HepG2 (cell line): ENCODE measurements at regions not wholly inside any gene's neighbourhood (a gene's known extent, or its start where the extent isn't known, plus 50 kb on each side); places are given as distances from the start of the nearest gene placed in this dataset.

Experiments used
- ATAC-seq: fragments of 200-7000 bp; cut with Tn5 transposase; 3 replicates; pipeline ENCODE4 v1.9.1; 2020; ENCODE audit warnings: mild to moderate bottlenecking, moderate library complexity
- BruUV-seq: library from RNA; stranded (reverse); fragments of 400-500 nt; replicated peaks from 2 replicates; lab custom pipeline; 2021; lab: Mats Ljungman, UMichigan
- CTCF ChIA-PET: fragments of 300-600 bp; formaldehyde crosslinking; extraction: SDS; loops from one replicate; lab custom pipeline; 2021; ENCODE audit warnings: low total read pairs, inconsistent platforms, low intra/inter-chr PET ratio; lab: Yijun Ruan, JAX
- POLR2A ChIA-PET: fragments of 350-600 bp; sonication (Branson Sonifier 250); formaldehyde crosslinking; loops from one replicate; lab custom pipeline; 2020; ENCODE audit warnings: antibody characterized with exemption, inconsistent platforms; lab: Yijun Ruan, JAX
- DNase-seq: peaks from one replicate; pipeline ENCODE4 v3.0.0-alpha.2; 2015; ENCODE audit warnings: low spot score
- FAIRE-seq: peaks from 3 replicates; lab custom pipeline; 2011; peaks lifted over from hg19 to GRCh38; lab: Jason Lieb, UNC
- H2AFZ ChIP-seq: one replicate; pipeline ENCODE4 v1.6.1; 2011; ENCODE audit warnings: low read length, inconsistent platforms
- H3K27ac ChIP-seq: fragments of 300-600 bp; 3 replicates; pipeline ENCODE4 v1.8.0; 2011; ENCODE audit warnings: mixed run types, mild to moderate bottlenecking, mixed read lengths, low read length, inconsistent platforms; ENCODE audit not compliant: insufficient read depth; ENCODE audit errors: extremely low read length
- H3K27me3 ChIP-seq, 2 experiments: fragments of 200-600 bp in 1 of 2; 2 replicates in 1 of 2; 3 replicates in 1 of 2; pipeline versions ENCODE4 v1.6.0 to v1.8.0; 2011; ENCODE audit warnings: low read length in 2 of 2, mild to moderate bottlenecking in 2 of 2, moderate library complexity in 2 of 2, inconsistent platforms in 1 of 2; ENCODE audit not compliant: insufficient read depth in 2 of 2, control insufficient read depth in 1 of 2
- H3K36me3 ChIP-seq, 2 experiments: fragments of 200-600 bp in 1 of 2; replicated peaks in 1 of 2; 2 replicates in 1 of 2; 3 replicates in 1 of 2; pipeline versions ENCODE4 v1.5.1 to v1.8.0; 2011; ENCODE audit warnings: low read length in 2 of 2, inconsistent platforms in 1 of 2; ENCODE audit not compliant: insufficient read depth in 2 of 2, control insufficient read depth in 1 of 2
- H3K4me1 ChIP-seq: 2 replicates; pipeline ENCODE4 v1.5.1; 2012; ENCODE audit warnings: low read length, inconsistent platforms; ENCODE audit not compliant: insufficient read depth
- H3K4me2 ChIP-seq: 2 replicates; pipeline ENCODE4 v1.6.0; 2011; ENCODE audit warnings: low read depth, low read length, inconsistent platforms
- H3K4me3 ChIP-seq, 3 experiments: fragments of 200-600 bp in 1 of 3; sonication (generic), shearing (Covaris generic) in 1 of 3; replicated peaks in 1 of 3; 2 replicates each; pipeline ENCODE4 v1.5.1; 2011 to 2016; ENCODE audit warnings: low read length in 3 of 3, inconsistent platforms in 2 of 3, low read depth in 2 of 3, mild to moderate bottlenecking in 2 of 3, control low read depth in 1 of 3, mixed read lengths in 1 of 3; ENCODE audit not compliant: insufficient read depth in 1 of 3
- H3K79me2 ChIP-seq: one replicate; pipeline ENCODE4 v1.6.1; 2011; ENCODE audit warnings: low read length, inconsistent platforms; ENCODE audit not compliant: insufficient read depth
- H3K9ac ChIP-seq: 2 replicates; pipeline ENCODE4 v1.6.0; 2011; ENCODE audit warnings: mild to moderate bottlenecking, low read depth, low read length, inconsistent platforms; ENCODE audit not compliant: insufficient read depth
- H3K9me3 ChIP-seq: 2 replicates; pipeline ENCODE4 v1.5.1; 2012; ENCODE audit warnings: mild to moderate bottlenecking, low read length
- H4K20me1 ChIP-seq: 2 replicates; pipeline ENCODE4 v1.6.0; 2011; ENCODE audit warnings: inconsistent platforms, mild to moderate bottlenecking, low read length, moderate library complexity; ENCODE audit not compliant: insufficient read depth
- ARHGAP35 ChIP-seq: sonication (generic); formaldehyde crosslinking; IDR thresholded peaks from 2 replicates; pipeline ENCODE4 v1.9.0; 2022; ENCODE audit warnings: mild to moderate bottlenecking, inconsistent platforms, moderate library complexity, missing genetic modification reagents, borderline replicate concordance
- CC2D1A ChIP-seq: sonication (generic); formaldehyde crosslinking; IDR thresholded peaks from 2 replicates; pipeline ENCODE4 v1.8.1; 2023; ENCODE audit warnings: mild to moderate bottlenecking, missing genetic modification reagents
- DNMT3B ChIP-seq: conservative IDR thresholded peaks from 2 replicates; pipeline ENCODE4 v1.6.1; 2016; ENCODE audit warnings: missing biosample characterization, control low read depth
- HNF4A ChIP-seq: sonication (generic); formaldehyde crosslinking; IDR thresholded peaks from 2 replicates; pipeline ENCODE4 v1.4.0; 2020; ENCODE audit warnings: missing genetic modification reagents
- HNRNPUL1 ChIP-seq: fragments of 200-400 bp; formaldehyde crosslinking; IDR thresholded peaks from 2 replicates; pipeline ENCODE4 v1.6.1; 2017; ENCODE audit warnings: low read depth, mild to moderate bottlenecking, low read length, moderate library complexity
- NFE2L1 ChIP-seq: sonication (generic); formaldehyde crosslinking; IDR thresholded peaks from 2 replicates; pipeline ENCODE4 v1.4.0; 2020; ENCODE audit warnings: missing genetic modification reagents, mild to moderate bottlenecking, borderline replicate concordance
- PLRG1 ChIP-seq: fragments of 450-650 bp; conservative IDR thresholded peaks from 2 replicates; pipeline ENCODE4 v1.6.1; 2016
- RAD51 ChIP-seq: fragments of 450-650 bp; IDR thresholded peaks from 2 replicates; pipeline ENCODE4 v1.6.1; 2016; ENCODE audit warnings: borderline replicate concordance
- SOX5 ChIP-seq: IDR thresholded peaks from 2 replicates; pipeline ENCODE4 v1.6.1; 2016; ENCODE audit warnings: borderline replicate concordance
- SRF ChIP-seq: IDR thresholded peaks from 2 replicates; pipeline ENCODE4 v1.6.1; 2011; ENCODE audit warnings: mild to moderate bottlenecking, low read depth, low read length, moderate library complexity
- ZNF142 ChIP-seq: sonication (generic); formaldehyde crosslinking; IDR thresholded peaks from 2 replicates; pipeline ENCODE4 v1.4.0; 2020; ENCODE audit warnings: missing genetic modification reagents
- ZNF484 ChIP-seq: sonication (generic); formaldehyde crosslinking; IDR thresholded peaks from 2 replicates; pipeline ENCODE4 v1.5.1; 2020; ENCODE audit warnings: mild to moderate bottlenecking, low read depth, missing genetic modification reagents, borderline replicate concordance
- WGBS: methylation state at CpG from one replicate; pipeline ENCODE4 v1.1.6; 2017; ENCODE audit warnings: low lambda C conversion rate; 5-methylcytosine and 5-hydroxymethylcytosine counted together
- in situ Hi-C: cut with HindIII; loops from 2 replicates; pipeline ENCODE4 v1.10.0; 2017; ENCODE audit warnings: low pct_unique_long_range_greater_than_20kb; ENCODE audit not compliant: extremely low pct_ligation_motif_present
- intact Hi-C: fragments of 100-400 bp; cut with micrococcal nuclease; formaldehyde crosslinking; loops from one replicate; pipeline ENCODE4 v1.10.0; 2022; ENCODE audit not compliant: unreplicated experiment
- TF ChIP-seq, protein P1 (sequence below), 2 experiments: sonication (generic) in 1 of 2; formaldehyde crosslinking in 1 of 2; IDR thresholded peaks; 2 replicates each; pipeline versions ENCODE4 v1.4.0 to v1.6.1; 2016 to 2020; ENCODE audit warnings: borderline replicate concordance in 1 of 2, low read depth in 1 of 2, mild to moderate bottlenecking in 1 of 2, missing genetic modification reagents in 1 of 2

GRCh38 chr5:14996997-14997396 is 125.4 kb upstream of the ANKH start (continued):
- TF ChIP-seq, protein P1, sequence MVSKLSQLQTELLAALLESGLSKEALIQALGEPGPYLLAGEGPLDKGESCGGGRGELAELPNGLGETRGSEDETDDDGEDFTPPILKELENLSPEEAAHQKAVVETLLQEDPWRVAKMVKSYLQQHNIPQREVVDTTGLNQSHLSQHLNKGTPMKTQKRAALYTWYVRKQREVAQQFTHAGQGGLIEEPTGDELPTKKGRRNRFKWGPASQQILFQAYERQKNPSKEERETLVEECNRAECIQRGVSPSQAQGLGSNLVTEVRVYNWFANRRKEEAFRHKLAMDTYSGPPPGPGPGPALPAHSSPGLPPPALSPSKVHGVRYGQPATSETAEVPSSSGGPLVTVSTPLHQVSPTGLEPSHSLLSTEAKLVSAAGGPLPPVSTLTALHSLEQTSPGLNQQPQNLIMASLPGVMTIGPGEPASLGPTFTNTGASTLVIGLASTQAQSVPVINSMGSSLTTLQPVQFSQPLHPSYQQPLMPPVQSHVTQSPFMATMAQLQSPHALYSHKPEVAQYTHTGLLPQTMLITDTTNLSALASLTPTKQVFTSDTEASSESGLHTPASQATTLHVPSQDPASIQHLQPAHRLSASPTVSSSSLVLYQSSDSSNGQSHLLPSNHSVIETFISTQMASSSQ (IDR thresholded peaks at IDR 0.05; ENCODE audit: low read depth) = no peak
- TF ChIP-seq, protein P1 (CRISPR knock-in tag; IDR thresholded peaks at IDR 0.05; ENCODE audit: borderline replicate concordance) = no peak
- TF ChIP-seq NFE2L1 (CRISPR knock-in tag) (no peak), SRF (no peak), HNF4A (CRISPR knock-in tag) (no peak)
- TF ChIP-seq, all 625 proteins: peak for 0

GRCh38 chr5:14995229-14995628 is 123.7 kb upstream of the ANKH start:
- DNase-seq (no peak), ATAC-seq (no peak), FAIRE-seq (no peak)
- Histone ChIP-seq H2AFZ (no peak overlapping the region), H3K79me2 (no peaks in the 10 kb centered on the region), H4K20me1 (no peaks in the 10 kb centered on the region), H3K4me3 (no peak overlapping the region), H3K4me2 (no peak overlapping the region), H3K4me1 (peaks cover 13% of the 10 kb centered on the region), H3K27me3 (peaks cover 0 to 9% of the 10 kb centered on the region in 2 experiments; a peak in 1 of 5 replicates), H3K36me3 (no peaks in the 10 kb centered on the region), H3K27ac (no peak overlapping the region), H3K9me3 (0 out of 2 replicates have a peak, but pooled peaks cover 5% of the 10 kb centered on the region), H3K9ac (no peak overlapping the region)
- ChIA-PET POLR2A (no interaction called here), CTCF (no interaction called here)
- no TSS peak for BruUV-seq
- intact Hi-C loops (no loop called here), in situ Hi-C loops (no loop called here)
- TF ChIP-seq ARHGAP35 (CRISPR knock-in tag) (no peak), ZNF484 (CRISPR knock-in tag) (no peak), CC2D1A (CRISPR knock-in tag) (no peak), ZNF142 (no peak), PLRG1 (no peak), HNRNPUL1 (no peak), RAD51 (peak; percentile 7; the same call in 1 of the 2 replicates), DNMT3B (CRISPR knock-in tag) (no peak), SOX5 (CRISPR knock-in tag) (no peak)
- 49% methylated on average over 4 of the region's 4 CpGs for WGBS
